Kidney capillary endothelial cell (primary cell): ENCODE measurements at regions not wholly inside any gene's neighbourhood (a gene's known extent, or its start where the extent isn't known, plus 50 kb on each side); places are given as distances from the start of the nearest gene placed in this dataset.
"Not testable (repeated sequence)": the region's sequence is repeated elsewhere in the genome, so short reads cannot be mapped to it uniquely, and the experiment has no call there.

Experiments used
- DNase-seq: peaks from one replicate; pipeline ENCODE4 v3.0.0-alpha.2; 2018; ENCODE audit warnings: low spot score

- DNase-seq: no peak
Observed at GRCh38 chr4:111037591-111038360, 414.9 kb upstream of the PITX2 start.

- no peak for DNase-seq
Observed at GRCh38 chr4:111040904-111041303, 418.0 kb upstream of the PITX2 start.

GRCh38 chr4:111043286-111043685 lies 420.4 kb upstream of the PITX2 start:
- no peak for DNase-seq

- no peak for DNase-seq
Observed at GRCh38 chr4:111045992-111046391, 423.1 kb upstream of the PITX2 start.

GRCh38 chr4:111046811-111047210 lies 423.9 kb upstream of the PITX2 start:
- DNase-seq: no peak

GRCh38 chr4:111048316-111048715 lies 425.4 kb upstream of the PITX2 start:
- DNase-seq: no peak

- DNase-seq: no peak
Observed at GRCh38 chr4:111064342-111064993, 441.6 kb upstream of the PITX2 start.

GRCh38 chr4:111066001-111066400 lies 443.1 kb upstream of the PITX2 start:
- no peak for DNase-seq

GRCh38 chr4:111066447-111066846 lies 443.6 kb upstream of the PITX2 start:
- no peak for DNase-seq

GRCh38 chr4:111066887-111067286 lies 444.0 kb upstream of the PITX2 start:
- DNase-seq: no peak

- no peak for DNase-seq
Observed at GRCh38 chr4:111068883-111069282, 446.0 kb upstream of the PITX2 start.

GRCh38 chr4:111070390-111070789 lies 447.5 kb upstream of the PITX2 start:
- no peak for DNase-seq

GRCh38 chr4:111074523-111075114 lies 451.7 kb upstream of the PITX2 start:
- DNase-seq: no peak

GRCh38 chr4:111076299-111076698 lies 453.4 kb upstream of the PITX2 start:
- not testable (repeated sequence) for DNase-seq

GRCh38 chr4:111108153-111108552 lies 485.3 kb upstream of the PITX2 start:
- no peak for DNase-seq

- no peak for DNase-seq
Observed at GRCh38 chr4:111113591-111113990, 490.7 kb upstream of the PITX2 start.

GRCh38 chr4:111115881-111116280 lies 493.0 kb upstream of the PITX2 start:
- no peak for DNase-seq

- DNase-seq: no peak
Observed at GRCh38 chr4:111120191-111120590, 497.3 kb upstream of the PITX2 start.

GRCh38 chr4:111126340-111126739 lies 503.5 kb upstream of the PITX2 start:
- no peak for DNase-seq

- DNase-seq: no peak
Observed at GRCh38 chr4:111127841-111128240, 505.0 kb upstream of the PITX2 start.

GRCh38 chr4:111128327-111128726 lies 505.4 kb upstream of the PITX2 start:
- no peak for DNase-seq

GRCh38 chr4:111136438-111136837 lies 513.6 kb upstream of the PITX2 start:
- DNase-seq: no peak

GRCh38 chr4:111136967-111137366 lies 514.1 kb upstream of the PITX2 start:
- no peak for DNase-seq
